Amygdala (tissue), 56 donors: ENCODE measurements at regions not wholly inside any gene's neighbourhood (a gene's known extent, or its start where the extent isn't known, plus 50 kb on each side); places are given as distances from the start of the nearest gene placed in this dataset.
A peak's percentile ranks its signal among the peaks of the same experiment; 100 is the strongest.

ENCODE experiments used
- DNase-seq, 56 donors: peaks; one replicate each; lab custom pipeline; 2025; lab: John Stamatoyannopoulos, UW

- DNase-seq, result no peak
These were observed 1336.7 kb downstream of the NSUN3 start for GRCh38 chr3:95399585-95399984.

GRCh38 chr3:95401693-95402092, 1338.8 kb downstream of the NSUN3 start:
- no peak for DNase-seq

GRCh38 chr3:95407709-95408463, 1345.0 kb downstream of the NSUN3 start:
- DNase-seq, result no peak

GRCh38 chr3:95408464-95408862, 1345.6 kb downstream of the NSUN3 start:
- no peak for DNase-seq

DNA sequence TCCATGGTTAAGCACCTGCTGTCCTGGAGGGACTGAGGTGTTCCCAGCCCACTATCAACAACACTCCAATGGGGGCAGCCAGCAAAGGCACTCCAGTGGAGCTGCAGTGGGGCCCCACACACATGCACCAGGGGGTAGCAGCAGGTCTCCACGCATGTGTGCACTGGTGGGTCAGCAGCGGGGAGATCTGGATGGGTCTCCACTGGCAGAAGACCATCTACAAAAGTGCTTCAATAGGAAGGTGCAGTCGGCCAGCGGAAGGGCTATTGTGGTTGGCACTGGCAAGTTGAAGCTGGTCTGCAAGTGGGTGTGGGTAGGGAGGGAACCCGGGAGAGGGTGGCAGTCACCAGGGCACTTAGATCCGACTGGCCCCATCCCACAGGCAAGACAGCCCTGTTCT, 1355.4 kb downstream of the NSUN3 start:
- DNase-seq, result no peak

GRCh38 chr3:95424279-95424678, 1361.4 kb downstream of the NSUN3 start:
- DNase-seq, result no peak

GRCh38 chr3:95434491-95434890, 1371.6 kb downstream of the NSUN3 start:
- no peak for DNase-seq

GRCh38 chr3:95437409-95437808, 1374.5 kb downstream of the NSUN3 start:
- no peak for DNase-seq

GRCh38 chr3:95438274-95438673, 1375.4 kb downstream of the NSUN3 start:
- DNase-seq, result no peak

DNA sequence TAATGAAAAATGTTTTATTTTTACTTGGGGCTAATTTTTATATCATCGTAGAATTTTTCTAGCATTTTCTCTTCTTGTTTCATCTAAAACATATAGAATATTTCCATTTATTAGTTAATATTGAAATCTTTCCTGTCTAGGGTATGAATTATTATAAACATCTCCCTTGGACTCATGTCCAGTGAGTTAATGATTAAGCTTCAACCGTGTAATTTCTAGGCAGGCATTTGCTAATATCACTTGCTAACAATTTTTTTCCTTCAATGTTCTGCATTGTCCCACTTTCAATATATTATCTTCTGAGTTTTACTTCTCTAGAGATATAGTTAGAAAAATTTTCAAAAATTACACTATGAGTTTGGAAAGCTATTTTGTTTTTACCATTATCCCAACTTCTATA, 1371.6 kb upstream of the EPHA6 start:
- no peak for DNase-seq

- no peak for DNase-seq
These were observed 1364.6 kb upstream of the EPHA6 start for GRCh38 chr3:95449841-95450240.

- DNase-seq, result no peak
These were observed 1361.2 kb upstream of the EPHA6 start for GRCh38 chr3:95453242-95453641.

- no peak for DNase-seq
These were observed 1357.6 kb upstream of the EPHA6 start for GRCh38 chr3:95456835-95457234.

GRCh38 chr3:95459706-95460105, 1354.7 kb upstream of the EPHA6 start:
- DNase-seq, result no peak

DNA sequence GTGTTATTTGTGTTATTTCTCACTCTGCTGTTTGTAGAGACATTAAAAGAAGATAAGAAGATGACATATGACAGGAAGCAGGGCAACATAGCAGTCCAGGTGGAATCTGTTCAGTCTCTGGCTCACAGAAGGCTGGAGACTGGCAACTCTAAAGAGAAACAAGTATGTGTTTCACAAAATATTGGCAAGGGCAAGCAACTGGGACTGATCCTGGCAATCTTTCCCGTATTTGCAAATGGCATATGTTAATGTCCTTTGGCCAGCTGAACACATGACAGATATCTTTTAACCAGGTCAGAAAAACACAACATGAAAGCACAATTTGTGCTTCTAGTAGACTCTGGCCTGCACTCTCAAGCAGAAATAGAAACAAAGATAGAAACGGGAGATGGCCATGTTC, 1354.1 kb upstream of the EPHA6 start:
- DNase-seq, result peak in 1 of 56 donors; percentile 3

- no peak for DNase-seq
These were observed 1352.2 kb upstream of the EPHA6 start for GRCh38 chr3:95462161-95462560.

DNA sequence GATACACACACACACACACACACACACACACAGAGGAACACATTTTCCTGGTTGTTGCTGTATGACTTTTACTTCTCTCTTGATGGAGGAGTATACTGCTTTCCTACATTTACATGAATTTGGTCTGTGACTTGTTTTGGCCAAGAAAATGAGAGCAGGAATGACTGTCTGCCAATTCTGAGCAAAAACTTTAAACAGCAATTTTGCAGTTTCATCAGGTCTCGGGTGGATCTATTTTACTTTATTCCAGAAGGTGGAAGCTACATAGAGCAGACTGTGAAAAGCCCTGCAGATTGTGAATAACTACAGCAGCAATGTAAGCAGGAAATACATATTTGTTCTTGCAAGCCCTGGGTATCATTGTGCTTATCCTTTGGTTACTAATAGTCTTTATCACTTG, 1350.0 kb upstream of the EPHA6 start:
- DNase-seq, result no peak

DNA sequence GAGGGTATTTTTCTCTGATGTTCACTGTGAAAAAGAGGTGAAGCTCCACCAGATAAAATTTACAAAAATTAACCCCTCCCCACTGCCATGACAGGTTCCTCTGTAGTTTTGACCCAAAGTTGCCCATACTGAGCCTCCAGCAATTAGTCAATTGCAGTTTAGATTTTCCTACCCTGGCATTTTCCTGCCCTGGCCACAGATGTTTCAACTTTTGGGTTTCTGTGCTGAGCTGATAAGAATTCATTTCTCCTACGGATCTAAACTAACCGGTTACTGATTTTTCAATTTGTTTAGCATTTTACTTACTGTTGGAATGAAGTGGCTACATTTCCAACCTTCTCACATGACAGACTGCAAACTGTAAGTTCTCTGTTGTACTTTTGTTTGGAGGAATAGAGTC, 1346.1 kb upstream of the EPHA6 start:
- no peak for DNase-seq

DNA sequence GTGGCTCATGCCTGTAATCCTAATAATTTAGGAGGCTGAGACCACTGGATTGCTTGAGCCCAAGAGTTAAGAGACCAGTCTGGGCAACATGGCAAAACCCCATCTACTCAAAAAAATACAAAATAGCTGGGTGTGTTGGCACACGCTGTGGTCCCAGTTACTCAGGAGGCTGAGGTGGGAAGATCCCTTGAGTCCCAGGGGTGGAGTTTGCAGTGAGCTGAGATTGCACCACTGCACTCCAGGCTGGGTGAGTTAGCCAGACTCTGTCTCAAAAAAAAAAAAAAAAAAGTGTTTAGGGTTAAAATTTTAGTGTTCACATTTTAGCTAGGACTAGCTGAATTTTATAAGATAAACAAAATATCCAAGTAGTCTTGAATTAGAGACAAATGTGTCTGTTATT, 1340.1 kb upstream of the EPHA6 start:
- no peak for DNase-seq

DNA sequence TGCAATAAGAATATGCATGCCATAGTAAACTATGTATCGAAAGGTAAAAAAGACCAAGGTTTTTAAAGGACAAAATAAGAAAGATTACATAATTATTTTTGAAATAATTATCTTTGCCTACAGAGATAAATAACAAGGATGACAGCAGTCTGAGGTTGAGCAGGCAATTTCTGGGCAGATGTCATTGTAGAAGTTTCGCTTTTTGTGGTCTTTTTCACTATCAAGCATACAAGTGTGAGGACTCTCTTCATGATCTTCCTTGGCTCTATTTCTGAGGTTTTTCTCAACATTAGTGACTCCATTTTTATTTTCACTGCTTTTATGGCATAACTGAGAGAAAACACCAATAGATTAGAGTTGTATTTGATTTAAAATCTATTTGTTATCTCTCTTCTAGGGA, 1337.9 kb upstream of the EPHA6 start:
- DNase-seq, result no peak

GRCh38 chr3:95506174-95506573, 1308.2 kb upstream of the EPHA6 start:
- DNase-seq, result no peak

- DNase-seq, result no peak
These were observed 1306.3 kb upstream of the EPHA6 start for GRCh38 chr3:95508124-95508523.

DNA sequence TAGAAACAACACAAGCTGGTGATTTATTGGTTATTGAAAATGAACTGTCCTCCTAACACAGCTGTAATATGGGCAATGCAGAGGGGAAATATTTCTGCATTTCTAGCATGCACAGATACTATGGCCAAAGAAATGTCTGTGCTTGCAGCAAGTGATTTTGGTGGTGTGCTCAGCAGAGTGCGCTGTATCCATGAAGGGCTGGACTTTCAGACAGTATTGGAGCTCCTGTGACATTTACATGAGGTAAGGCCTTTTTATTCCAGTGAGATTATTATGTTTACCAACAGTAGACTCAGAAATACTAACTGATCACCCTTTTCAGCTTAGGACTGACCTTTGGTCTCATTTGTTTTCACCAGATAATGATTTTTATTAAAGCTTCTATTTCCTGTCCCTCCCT, 1302.6 kb upstream of the EPHA6 start:
- DNase-seq, result no peak
